ENCODE measurements at regions not wholly inside any gene's neighbourhood (a gene's known extent, or its start where the extent isn't known, plus 50 kb on each side); places are given as distances from the start of the nearest gene placed in this dataset.
A peak's percentile ranks its signal among the peaks of the same experiment; 100 is the strongest.

GRCh38 chr18:29164993-29165599 is 988.2 kb upstream of the CDH2 start:
- H3K27ac ChIP-seq (ENCODE audit: low read length) = no peak overlapping the region
- H3K9me3 ChIP-seq (ENCODE audit: control insufficient read depth, insufficient read depth, low read depth, low read length) = no peaks in the 10 kb centered on the region
- ChIA-PET CTCF (no interaction called here), POLR2A (no interaction called here)
- in situ Hi-C loops (cut with HindIII; ENCODE audit: low pct_unique_long_range_greater_than_20kb, low sequenced_read_pairs) = no loop called here
- no peak overlapping the region for H3K4me3 ChIP-seq (ENCODE audit: low read depth in 2 of 2, low read length in 2 of 2)
- no TSS peak for BruUV-seq (replicated peaks)
- ATAC-seq = peak; percentile 75; the same call in 1 of the 2 replicates
- no peak for TF ChIP-seq TCF7L2 (IDR thresholded peaks at IDR 0.05; ENCODE audit: low read depth, low read length)
- no peak for TF ChIP-seq CTCF (IDR thresholded peaks at IDR 0.05)
- no peak for TF ChIP-seq REST (IDR thresholded peaks at IDR 0.05; ENCODE audit: insufficient read depth in 1 of 2, low read depth in 2 of 2, low read length in 1 of 2)
- TF ChIP-seq POLR2AphosphoS5 (IDR thresholded peaks at IDR 0.05; ENCODE audit: low read depth, low read length) = no peak
- TF ChIP-seq SIN3A (IDR thresholded peaks at IDR 0.05; ENCODE audit: borderline replicate concordance, insufficient read depth, low read depth, low read length) = no peak
- peak; percentile 73 for DNase-seq (ENCODE audit: low read depth, low spot score)
- H3K27me3 ChIP-seq (ENCODE audit: control insufficient read depth, insufficient read depth, low read length) = no peaks in the 10 kb centered on the region
- intact Hi-C loops (cut with micrococcal nuclease; ENCODE audit: unreplicated experiment) = no loop called here
- H3K4me1 ChIP-seq (ENCODE audit: control insufficient read depth, insufficient read depth, low read length) = no peaks in the 10 kb centered on the region
- no peaks in the 10 kb centered on the region for H3K36me3 ChIP-seq (ENCODE audit: control insufficient read depth, insufficient read depth, low read length)

GRCh38 chr18:29164020-29164706 is 987.2 kb upstream of the CDH2 start:
- no TSS peak for BruUV-seq (replicated peaks)
- no peak for TF ChIP-seq POLR2AphosphoS5 (IDR thresholded peaks at IDR 0.05; ENCODE audit: low read depth, low read length)
- no peak for TF ChIP-seq TCF7L2 (IDR thresholded peaks at IDR 0.05; ENCODE audit: low read depth, low read length)
- no peak for TF ChIP-seq SIN3A (IDR thresholded peaks at IDR 0.05; ENCODE audit: borderline replicate concordance, insufficient read depth, low read depth, low read length)
- no peak for TF ChIP-seq CTCF (IDR thresholded peaks at IDR 0.05)
- TF ChIP-seq REST (IDR thresholded peaks at IDR 0.05; ENCODE audit: insufficient read depth in 1 of 2, low read depth in 2 of 2, low read length in 1 of 2) = no peak
- intact Hi-C loops (cut with micrococcal nuclease; ENCODE audit: unreplicated experiment) (no loop called here), in situ Hi-C loops (cut with HindIII; ENCODE audit: low pct_unique_long_range_greater_than_20kb, low sequenced_read_pairs) (no loop called here)
- DNase-seq (ENCODE audit: low read depth, low spot score) (no peak), ATAC-seq (peak; percentile 60; the same call in 1 of the 2 replicates)
- POLR2A ChIA-PET = no interaction called here
- no peak overlapping the region for H3K4me3 ChIP-seq (ENCODE audit: low read depth in 2 of 2, low read length in 2 of 2)
- CTCF ChIA-PET = no interaction called here
- no peaks in the 10 kb centered on the region for H3K36me3 ChIP-seq (ENCODE audit: control insufficient read depth, insufficient read depth, low read length)
- no peak overlapping the region for H3K27ac ChIP-seq (ENCODE audit: low read length)
- H3K9me3 ChIP-seq (ENCODE audit: control insufficient read depth, insufficient read depth, low read depth, low read length) = no peaks in the 10 kb centered on the region
- no peaks in the 10 kb centered on the region for H3K4me1 ChIP-seq (ENCODE audit: control insufficient read depth, insufficient read depth, low read length)
- no peaks in the 10 kb centered on the region for H3K27me3 ChIP-seq (ENCODE audit: control insufficient read depth, insufficient read depth, low read length)

Measured in Panc1 (cell line).